GM18907 (cell line): ENCODE measurements at regions not wholly inside any gene's neighbourhood (a gene's known extent, or its start where the extent isn't known, plus 50 kb on each side); places are given as distances from the start of the nearest gene placed in this dataset.

ENCODE experiments used
- ATAC-seq: cut with Tn5 transposase; IDR thresholded peaks from one replicate; pipeline ENCODE4 v1.9.1; 2021; ENCODE audit warnings: mild to moderate bottlenecking, moderate library complexity; ENCODE audit not compliant: unreplicated experiment

DNA sequence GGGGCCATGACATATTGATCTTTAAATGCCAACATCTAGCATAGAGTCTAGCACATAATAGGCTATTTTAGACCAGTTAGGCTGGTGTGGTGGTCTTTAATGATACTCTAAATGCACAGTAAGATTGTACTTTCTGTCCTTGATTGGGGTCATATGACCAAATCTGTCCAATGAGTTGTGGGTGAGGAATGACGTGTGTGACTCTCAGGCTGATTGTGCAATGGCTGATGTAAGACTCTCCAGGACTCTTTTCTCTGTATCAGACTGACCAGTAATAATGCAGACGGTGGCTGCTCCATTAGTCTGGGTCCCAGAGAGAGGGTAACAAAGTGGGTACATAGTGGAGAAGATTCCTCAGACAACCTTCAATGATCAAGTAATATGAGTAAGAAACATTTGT, 541.6 kb upstream of the CAMK1G start:
- no peak for ATAC-seq

GRCh38 chr1:209042413-209042812, 541.1 kb upstream of the CAMK1G start:
- ATAC-seq = no peak

DNA sequence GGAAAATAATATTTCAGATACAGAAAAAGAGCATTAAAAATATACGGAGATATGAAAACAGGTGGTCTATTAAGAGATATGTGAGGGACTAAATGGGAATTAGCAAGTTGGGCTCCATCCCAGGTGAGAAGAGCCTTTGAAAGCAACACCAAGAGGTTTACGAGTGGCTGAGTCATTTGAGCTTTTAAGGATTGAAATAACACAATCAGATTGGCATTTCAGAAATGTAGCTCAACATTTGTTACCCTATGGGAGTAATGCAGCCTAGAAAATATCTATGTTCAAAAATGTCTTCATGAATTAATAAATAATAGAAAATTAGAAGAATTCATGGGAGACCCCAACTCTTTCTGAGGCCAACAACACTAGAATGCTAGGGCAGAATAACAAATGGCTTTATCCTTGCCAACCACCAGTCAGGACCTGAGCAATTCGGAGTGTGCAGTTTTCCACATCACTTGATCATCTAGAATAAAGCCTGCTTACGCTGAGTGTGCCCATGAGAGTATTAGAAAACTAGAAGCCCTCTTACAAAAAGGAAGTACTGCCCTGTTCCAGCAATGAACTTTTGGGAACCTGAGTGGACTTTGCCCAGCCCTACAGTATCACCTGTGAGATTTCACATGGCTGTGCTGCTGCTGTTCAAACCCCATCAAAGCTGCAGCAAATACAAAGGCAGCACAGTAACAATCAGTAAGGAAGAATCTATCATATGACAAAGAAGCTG, 538.0 kb upstream of the CAMK1G start:
- ATAC-seq = no peak

- ATAC-seq = no peak
These were observed 537.5 kb upstream of the CAMK1G start for GRCh38 chr1:209046058-209046417.

DNA sequence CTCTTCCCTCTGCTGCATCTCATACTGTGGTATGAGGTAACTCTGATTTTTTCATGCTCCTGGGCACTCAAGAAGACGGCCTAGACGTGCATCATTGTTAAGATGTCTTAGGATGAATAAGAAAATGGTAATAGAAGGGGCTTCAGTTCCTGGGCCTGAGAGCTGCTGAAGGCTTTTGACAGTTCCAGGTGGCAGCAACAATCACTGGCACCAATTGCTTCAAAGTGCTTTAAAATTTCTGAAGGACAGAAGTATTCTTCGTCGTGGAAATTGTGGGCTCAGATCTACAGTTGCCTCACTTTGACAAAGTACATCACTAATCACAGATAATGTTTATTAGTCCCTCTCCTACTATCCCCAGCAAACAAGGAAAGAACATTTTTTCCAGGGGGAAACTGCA, 536.6 kb upstream of the CAMK1G start:
- no peak for ATAC-seq

DNA sequence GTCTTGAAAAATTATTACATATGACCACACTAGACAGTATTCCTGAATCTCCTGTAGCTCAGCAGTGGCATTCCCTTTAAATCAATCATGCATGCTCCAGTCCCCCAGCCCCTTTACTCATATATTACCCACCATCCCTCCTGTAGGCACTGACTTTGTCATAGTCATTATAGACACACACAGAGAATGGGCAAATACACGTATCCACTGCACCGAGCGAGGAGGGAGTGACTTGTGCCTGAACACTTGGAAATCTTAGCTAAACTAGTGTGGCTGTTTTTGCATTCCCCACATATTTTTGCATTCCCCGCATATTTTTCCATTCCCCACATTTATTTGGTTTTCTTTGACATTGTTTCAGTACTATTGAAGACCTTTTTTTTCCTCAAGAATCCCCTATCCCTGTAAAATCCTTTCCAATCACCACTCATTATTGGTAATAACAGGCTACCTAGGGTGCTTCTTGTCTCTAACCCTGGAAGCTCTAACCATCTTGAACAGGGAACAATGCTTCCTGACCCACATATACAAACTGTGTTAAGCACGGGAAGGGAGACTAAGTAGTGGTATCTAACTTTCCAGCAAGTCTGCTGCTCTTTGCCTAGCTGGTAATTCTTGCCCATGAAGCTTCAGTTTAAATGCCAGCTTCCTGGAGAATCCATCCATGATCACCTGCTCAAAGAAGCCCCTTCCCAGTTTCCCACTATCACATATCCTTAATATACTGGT, 534.4 kb upstream of the CAMK1G start:
- no peak for ATAC-seq

DNA sequence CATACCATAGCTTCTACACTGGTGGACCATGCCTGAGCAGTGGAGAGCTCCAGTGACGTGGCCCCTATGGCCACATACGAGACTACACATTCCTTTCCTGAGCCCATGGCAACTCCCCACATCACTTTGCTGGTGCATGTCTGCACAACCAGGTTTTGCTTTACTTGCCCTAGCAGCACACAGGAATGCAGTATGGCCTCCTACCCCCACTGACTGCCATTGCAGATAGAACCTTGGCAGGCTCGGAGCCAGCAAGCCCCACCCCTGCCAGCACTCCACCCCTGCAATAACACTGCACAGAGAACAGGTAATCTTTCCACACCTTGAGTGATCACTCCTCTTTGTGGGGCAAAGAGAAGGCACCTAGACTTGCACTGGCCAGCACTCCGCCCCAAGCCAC, 531.9 kb upstream of the CAMK1G start:
- ATAC-seq = no peak

- ATAC-seq = no peak
These were observed 529.9 kb upstream of the CAMK1G start for GRCh38 chr1:209053587-209053986.

- no peak for ATAC-seq
These were observed 526.4 kb upstream of the CAMK1G start for GRCh38 chr1:209057083-209057482.

DNA sequence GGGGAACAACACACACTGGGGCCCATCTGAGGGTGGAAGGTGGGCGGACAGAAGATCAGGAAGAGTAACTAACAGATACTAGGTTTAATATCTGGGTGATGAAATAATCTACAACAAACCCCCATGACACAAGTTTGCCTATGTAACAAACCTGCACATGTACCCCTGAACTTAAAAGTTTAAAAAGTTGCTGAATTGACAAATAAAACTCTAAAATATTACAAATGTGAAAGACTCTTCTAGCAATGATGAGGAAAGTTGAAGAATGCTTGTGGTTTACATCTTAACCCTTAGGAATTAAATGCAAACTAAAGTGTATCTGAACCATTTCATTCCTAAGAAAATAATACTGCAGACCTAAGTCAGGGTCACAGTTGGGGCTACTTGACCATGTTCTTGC, 525.6 kb upstream of the CAMK1G start:
- no peak for ATAC-seq

DNA sequence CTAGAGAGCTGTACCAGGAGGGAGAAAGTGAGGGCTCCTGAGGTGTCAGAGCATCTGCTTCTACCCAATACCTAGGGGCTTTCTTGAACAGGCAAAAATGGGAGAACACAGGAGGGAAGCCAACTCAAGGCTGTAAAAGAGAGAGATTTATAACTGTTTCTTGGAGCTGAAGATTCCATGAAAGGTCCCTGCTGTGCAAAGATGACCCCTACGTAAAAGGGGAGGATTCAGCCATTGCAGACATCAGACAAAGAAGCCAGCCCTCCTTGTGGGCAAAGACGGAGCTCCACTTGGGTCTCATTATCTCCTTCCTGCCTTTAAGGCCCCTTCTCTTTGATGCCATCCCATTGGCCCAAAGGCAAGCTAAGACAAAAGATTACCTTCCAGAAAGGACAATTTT, 524.1 kb upstream of the CAMK1G start:
- ATAC-seq = no peak

- ATAC-seq = no peak
These were observed 523.5 kb upstream of the CAMK1G start for GRCh38 chr1:209059981-209060380.

DNA sequence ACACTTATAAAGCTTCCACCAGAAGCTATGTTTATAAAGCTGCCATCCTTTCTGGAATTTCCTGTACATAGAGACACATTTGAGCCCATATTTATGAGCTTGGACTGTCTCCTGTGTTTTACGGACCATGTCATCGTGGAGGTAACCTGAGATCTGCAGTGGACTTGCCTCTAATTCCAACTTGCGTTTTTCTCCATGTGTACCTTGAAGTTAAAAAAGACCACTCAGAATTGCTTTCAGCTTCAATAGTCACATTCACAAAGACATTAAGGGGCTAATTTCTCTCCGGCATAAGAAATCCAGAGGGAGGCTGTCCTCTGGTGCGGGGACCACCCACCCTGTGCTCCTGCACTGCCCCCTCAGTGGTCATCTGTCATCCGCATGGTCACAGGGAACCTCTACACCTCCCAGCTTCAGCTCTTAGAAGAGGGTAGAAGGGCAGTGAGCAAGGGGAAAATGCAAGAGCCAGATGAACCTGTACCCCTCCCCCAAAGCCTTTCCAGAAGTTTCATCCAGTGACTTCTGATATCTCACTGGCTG, 521.4 kb upstream of the CAMK1G start:
- no peak for ATAC-seq

DNA sequence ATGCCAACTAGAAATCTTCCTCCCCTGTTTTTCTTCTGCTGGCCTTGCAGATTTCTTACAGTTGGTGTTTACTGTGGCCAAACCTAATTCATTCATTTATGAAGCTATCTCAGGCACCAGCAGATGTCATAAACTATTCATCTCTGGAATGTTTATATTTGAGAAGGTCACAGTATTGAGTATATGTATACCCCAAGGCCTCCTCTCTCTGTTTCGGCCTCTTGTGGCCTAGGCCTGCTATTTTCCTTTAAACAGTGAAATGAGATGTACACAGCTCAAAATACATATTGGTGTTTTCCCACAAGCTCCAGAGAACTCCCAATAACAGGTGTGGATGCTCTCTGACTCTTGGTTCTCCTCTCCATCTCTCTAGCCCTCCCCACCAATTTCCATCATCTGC, 520.7 kb upstream of the CAMK1G start:
- ATAC-seq = no peak

- no peak for ATAC-seq
These were observed 519.5 kb upstream of the CAMK1G start for GRCh38 chr1:209063767-209064659.

- ATAC-seq = no peak
These were observed 518.4 kb upstream of the CAMK1G start for GRCh38 chr1:209064850-209065706.

DNA sequence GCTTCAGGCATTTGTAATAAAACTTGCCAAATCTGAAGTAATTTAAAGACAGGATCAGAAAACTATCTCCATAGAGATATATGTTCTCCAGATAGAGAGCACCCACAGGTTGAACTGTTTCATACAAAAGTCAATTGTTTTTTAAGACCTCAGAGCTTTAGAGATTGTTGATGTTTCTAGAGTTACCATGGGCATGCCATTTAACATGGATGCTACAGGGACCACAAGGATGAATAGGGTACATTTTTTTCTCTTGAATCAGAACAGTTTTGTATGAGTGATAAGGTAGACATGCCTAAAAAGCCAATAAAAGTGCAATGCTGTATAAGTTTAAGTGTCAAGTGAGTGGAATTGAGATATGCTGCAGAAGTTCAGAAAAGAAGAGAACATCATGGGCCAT, 511.0 kb upstream of the CAMK1G start:
- ATAC-seq = no peak

DNA sequence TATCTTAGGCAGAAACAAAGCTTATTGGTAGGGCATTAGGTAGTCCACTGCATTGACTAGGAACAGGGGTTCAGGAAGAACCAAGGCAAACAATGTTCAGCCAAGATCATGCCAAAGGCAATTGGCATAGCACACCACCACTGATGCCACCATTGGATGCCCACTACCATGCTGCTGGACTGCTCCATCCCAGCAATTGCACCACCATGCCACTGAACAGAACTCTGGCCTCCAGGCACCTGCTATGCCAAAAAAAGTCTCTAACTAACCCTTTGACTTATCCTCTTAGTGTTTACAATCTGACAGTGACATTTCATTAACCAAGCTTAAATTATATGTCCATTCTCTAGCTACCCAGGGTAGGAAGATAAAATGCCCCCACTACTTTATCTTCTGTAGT, 509.6 kb upstream of the CAMK1G start:
- no peak for ATAC-seq

DNA sequence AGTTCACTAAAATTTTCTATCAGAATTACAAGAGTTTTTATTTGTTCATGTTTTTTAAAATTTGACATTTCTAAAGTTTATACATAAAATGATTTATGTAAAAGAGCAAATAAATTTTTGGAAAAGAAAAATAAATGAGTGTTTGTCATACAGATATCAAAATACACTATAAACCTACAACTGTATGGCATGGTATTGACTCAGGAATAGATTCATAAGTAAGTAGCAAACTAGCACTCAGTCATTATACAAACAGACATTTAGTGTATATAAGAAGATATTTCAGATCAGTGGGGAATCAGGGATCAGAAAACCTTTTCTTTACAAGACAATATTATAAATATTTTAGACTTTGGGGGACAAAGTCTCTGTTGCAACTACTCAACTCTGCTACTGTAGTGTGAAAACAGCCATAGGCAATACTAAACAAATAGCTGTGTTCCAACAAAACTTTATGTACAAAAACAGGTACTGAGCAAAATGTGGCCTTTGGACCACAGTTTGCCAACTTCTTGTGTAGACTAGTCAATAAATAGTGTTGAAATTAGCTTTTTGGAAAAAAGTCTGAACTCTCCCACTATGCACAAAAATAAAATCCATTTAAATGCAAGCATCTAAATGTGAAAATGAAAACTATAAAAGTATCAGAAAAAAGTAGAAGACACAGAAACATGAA, 508.8 kb upstream of the CAMK1G start:
- ATAC-seq = no peak

GRCh38 chr1:209076688-209077087, 506.8 kb upstream of the CAMK1G start:
- ATAC-seq = no peak
